ENCODE measurements at regions not wholly inside any gene's neighbourhood (a gene's known extent, or its start where the extent isn't known, plus 50 kb on each side); places are given as distances from the start of the nearest gene placed in this dataset.
"Not testable (repeated sequence)": the region's sequence is repeated elsewhere in the genome, so short reads cannot be mapped to it uniquely, and the experiment has no call there.

- no peak for DNase-seq
Measured at GRCh38 chr11:69905611-69906452, 86.6 kb upstream of the FGF3 start.

- no peak for DNase-seq
Measured at GRCh38 chr11:69906453-69906907, 87.3 kb upstream of the FGF3 start.

- DNase-seq = no peak
Measured at GRCh38 chr11:69907611-69908010, 88.4 kb upstream of the FGF3 start.

- DNase-seq = peak; percentile 12
Measured at GRCh38 chr11:69908511-69909220, 89.5 kb upstream of the FGF3 start.

- peak; percentile 88 for DNase-seq
Measured at GRCh38 chr11:69909561-69910518, 90.6 kb upstream of the FGF3 start.

GRCh38 chr11:69910519-69911309, 91.5 kb upstream of the FGF3 start:
- peak; percentile 15 for DNase-seq

GRCh38 chr11:69911310-69912160, 92.3 kb upstream of the FGF3 start:
- DNase-seq = peak; percentile 25

- peak; percentile 20 for DNase-seq
Measured at GRCh38 chr11:69912161-69912910, 93.1 kb upstream of the FGF3 start.

GRCh38 chr11:69912911-69913451, 93.8 kb upstream of the FGF3 start:
- DNase-seq = peak; percentile 22

GRCh38 chr11:69913591-69914285, 94.5 kb upstream of the FGF3 start:
- DNase-seq = peak; percentile 13

- peak; percentile 19 for DNase-seq
Measured at GRCh38 chr11:69914286-69915150, 95.3 kb upstream of the FGF3 start.

- DNase-seq = no peak
Measured at GRCh38 chr11:69915151-69915500, 95.9 kb upstream of the FGF3 start.

GRCh38 chr11:69915501-69916250, 96.5 kb upstream of the FGF3 start:
- peak; percentile 89 for DNase-seq

GRCh38 chr11:69916251-69916649, 97.0 kb upstream of the FGF3 start:
- DNase-seq = not testable (repeated sequence)

- DNase-seq = peak; percentile 6
Measured at GRCh38 chr11:69916806-69917387, 97.7 kb upstream of the FGF3 start.

GRCh38 chr11:69917529-69917928, 98.3 kb upstream of the FGF3 start:
- DNase-seq = no peak
